GM12873 (cell line): ENCODE measurements at regions not wholly inside any gene's neighbourhood (a gene's known extent, or its start where the extent isn't known, plus 50 kb on each side); places are given as distances from the start of the nearest gene placed in this dataset.

Experiments used
- TF ChIP-seq, protein P1 (sequence below): IDR thresholded peaks from 2 replicates; pipeline ENCODE4 v1.5.1; 2012; ENCODE audit warnings: low read depth, mild to moderate bottlenecking, moderate library complexity, low read length, control low read depth; ENCODE audit not compliant: insufficient read depth; ENCODE audit errors: missing control alignments

- TF ChIP-seq, protein P1, sequence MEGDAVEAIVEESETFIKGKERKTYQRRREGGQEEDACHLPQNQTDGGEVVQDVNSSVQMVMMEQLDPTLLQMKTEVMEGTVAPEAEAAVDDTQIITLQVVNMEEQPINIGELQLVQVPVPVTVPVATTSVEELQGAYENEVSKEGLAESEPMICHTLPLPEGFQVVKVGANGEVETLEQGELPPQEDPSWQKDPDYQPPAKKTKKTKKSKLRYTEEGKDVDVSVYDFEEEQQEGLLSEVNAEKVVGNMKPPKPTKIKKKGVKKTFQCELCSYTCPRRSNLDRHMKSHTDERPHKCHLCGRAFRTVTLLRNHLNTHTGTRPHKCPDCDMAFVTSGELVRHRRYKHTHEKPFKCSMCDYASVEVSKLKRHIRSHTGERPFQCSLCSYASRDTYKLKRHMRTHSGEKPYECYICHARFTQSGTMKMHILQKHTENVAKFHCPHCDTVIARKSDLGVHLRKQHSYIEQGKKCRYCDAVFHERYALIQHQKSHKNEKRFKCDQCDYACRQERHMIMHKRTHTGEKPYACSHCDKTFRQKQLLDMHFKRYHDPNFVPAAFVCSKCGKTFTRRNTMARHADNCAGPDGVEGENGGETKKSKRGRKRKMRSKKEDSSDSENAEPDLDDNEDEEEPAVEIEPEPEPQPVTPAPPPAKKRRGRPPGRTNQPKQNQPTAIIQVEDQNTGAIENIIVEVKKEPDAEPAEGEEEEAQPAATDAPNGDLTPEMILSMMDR: no peak
Measured at GRCh38 chr13:24106429-24106828, 54.1 kb upstream of the SPATA13 start.

- TF ChIP-seq, protein P1: no peak
Measured at GRCh38 chr13:24107955-24108614, 52.4 kb upstream of the SPATA13 start.

- TF ChIP-seq, protein P1: no peak
Measured at GRCh38 chr13:24108615-24108965, 51.9 kb upstream of the SPATA13 start.

- TF ChIP-seq, protein P1: no peak
Measured at GRCh38 chr13:24110011-24110410, 50.5 kb upstream of the SPATA13 start.
